Cardiac muscle cell (in vitro differentiated cells and primary cell): ENCODE measurements at regions not wholly inside any gene's neighbourhood (a gene's known extent, or its start where the extent isn't known, plus 50 kb on each side); places are given as distances from the start of the nearest gene placed in this dataset.

Experiments
- DNase-seq, 2 donors: peaks; one replicate each; pipeline versions ENCODE4 v3.0.0 to v3.0.0-alpha.2; 2010 to 2017; ENCODE audit warnings: low read depth in 1 of 2, low spot score in 1 of 2
- H3K27ac ChIP-seq: fragments of 200-600 bp; sonication (generic); 2 replicates; pipeline ENCODE4 v1.5.1; 2016
- H3K27me3 ChIP-seq: fragments of 200-600 bp; sonication (generic); 2 replicates; pipeline ENCODE4 v1.6.0; 2016; ENCODE audit warnings: control low read depth
- H3K36me3 ChIP-seq: fragments of 200-600 bp; sonication (generic); 2 replicates; pipeline ENCODE4 v1.5.1; 2016; ENCODE audit warnings: control low read depth
- H3K4me1 ChIP-seq: fragments of 200-600 bp; sonication (generic); 2 replicates; pipeline ENCODE4 v1.8.1; 2017; ENCODE audit warnings: low read depth, mild to moderate bottlenecking, mixed run types
- H3K4me3 ChIP-seq: fragments of 200-600 bp; sonication (generic); 2 replicates; pipeline ENCODE4 v1.5.1; 2016; ENCODE audit warnings: mild to moderate bottlenecking
- H3K9me3 ChIP-seq: fragments of 200-600 bp; sonication (generic); 2 replicates; pipeline ENCODE4 v1.5.1; 2017; ENCODE audit warnings: low read depth, mild to moderate bottlenecking, control low read depth
- TF ChIP-seq, protein P1 (sequence below): IDR thresholded peaks from 2 replicates; pipeline ENCODE4 v1.5.1; 2012; ENCODE audit warnings: low read depth, mild to moderate bottlenecking, low read length

DNA sequence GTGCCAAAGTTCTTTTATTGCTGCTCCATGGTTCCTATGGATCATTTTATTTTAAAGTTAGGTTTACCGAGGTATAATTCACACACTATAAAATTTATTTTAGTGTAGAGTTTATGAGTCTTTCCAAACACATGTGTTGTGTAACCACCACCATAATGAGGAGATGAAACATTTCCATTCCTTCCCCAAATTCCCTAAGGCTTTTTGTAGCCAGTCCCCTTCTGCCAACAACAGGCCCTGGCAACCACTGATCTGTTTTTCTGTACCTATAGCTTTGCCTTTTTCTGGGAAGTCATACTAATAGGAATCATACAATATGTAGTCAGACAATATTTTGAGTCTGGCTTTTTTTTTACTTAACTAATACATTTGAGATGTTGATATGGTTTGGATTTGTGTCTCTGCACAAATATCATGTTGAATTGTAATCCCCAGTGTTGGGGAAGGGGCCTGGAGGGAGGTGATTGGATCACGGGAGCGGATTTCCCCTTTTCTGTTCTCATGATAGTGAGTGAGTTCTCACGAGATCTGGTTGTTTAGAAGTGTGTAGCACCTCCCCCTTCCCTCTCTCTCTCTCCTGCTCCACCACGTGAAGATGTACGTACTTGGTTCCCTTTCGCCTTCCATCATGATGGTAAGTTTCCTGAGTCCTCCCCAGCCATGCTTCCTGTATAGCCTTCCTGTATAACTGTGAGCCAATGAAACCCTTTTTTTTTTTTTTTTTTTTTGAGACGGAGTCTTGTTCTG, 59.6 kb upstream of the DHX15 start:
- Histone ChIP-seq H3K4me1 (peaks cover 9% of the 10 kb centered on the region), H3K4me3 (no peak overlapping the region), H3K36me3 (no peaks in the 10 kb centered on the region), H3K9me3 (no peaks in the 10 kb centered on the region), H3K27me3 (no peaks in the 10 kb centered on the region), H3K27ac (no peak overlapping the region)
- DNase-seq = peak in 1 of 2 donors; percentile 44
- TF ChIP-seq, protein P1, sequence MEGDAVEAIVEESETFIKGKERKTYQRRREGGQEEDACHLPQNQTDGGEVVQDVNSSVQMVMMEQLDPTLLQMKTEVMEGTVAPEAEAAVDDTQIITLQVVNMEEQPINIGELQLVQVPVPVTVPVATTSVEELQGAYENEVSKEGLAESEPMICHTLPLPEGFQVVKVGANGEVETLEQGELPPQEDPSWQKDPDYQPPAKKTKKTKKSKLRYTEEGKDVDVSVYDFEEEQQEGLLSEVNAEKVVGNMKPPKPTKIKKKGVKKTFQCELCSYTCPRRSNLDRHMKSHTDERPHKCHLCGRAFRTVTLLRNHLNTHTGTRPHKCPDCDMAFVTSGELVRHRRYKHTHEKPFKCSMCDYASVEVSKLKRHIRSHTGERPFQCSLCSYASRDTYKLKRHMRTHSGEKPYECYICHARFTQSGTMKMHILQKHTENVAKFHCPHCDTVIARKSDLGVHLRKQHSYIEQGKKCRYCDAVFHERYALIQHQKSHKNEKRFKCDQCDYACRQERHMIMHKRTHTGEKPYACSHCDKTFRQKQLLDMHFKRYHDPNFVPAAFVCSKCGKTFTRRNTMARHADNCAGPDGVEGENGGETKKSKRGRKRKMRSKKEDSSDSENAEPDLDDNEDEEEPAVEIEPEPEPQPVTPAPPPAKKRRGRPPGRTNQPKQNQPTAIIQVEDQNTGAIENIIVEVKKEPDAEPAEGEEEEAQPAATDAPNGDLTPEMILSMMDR = no peak

DNA sequence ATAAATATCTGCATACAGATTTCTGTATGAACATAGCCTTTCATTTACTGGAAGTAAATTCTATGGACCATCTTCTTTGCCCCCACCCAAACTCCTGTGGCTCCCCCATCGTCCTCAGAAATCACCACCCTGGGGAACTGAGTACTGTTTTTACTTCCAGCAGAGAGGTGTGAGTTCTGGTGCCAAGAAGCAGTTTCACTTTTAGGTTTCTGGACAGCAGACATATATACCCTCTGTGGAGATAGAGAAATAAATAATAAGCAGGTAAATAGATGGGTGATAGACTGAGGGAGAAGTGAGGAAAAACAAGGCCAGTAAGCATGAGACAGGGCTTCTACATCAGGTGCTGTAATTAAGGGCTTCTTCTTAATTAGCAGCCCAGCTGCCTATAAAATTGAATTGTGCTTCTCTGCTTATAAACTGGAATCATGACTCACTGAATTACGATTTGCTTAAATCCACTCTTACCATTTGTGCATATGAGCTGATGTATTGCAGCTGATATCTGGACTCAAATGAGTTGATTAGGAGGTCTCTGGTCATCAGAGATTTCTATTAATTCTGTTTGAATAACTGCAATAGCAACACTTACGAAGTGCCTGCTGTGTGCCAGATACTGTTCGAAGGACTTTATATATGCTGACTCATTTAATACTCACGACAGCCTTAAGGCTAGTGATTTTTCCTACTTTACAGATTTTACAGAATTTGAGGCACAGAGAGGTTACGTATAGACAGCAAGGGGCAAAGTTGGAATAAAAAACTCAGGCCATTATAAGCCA, 60.8 kb upstream of the DHX15 start:
- peak in 1 of 2 donors; percentile 28 for DNase-seq
- Histone ChIP-seq H3K27me3 (no peaks in the 10 kb centered on the region), H3K27ac (no peak overlapping the region), H3K4me3 (no peak overlapping the region), H3K4me1 (peaks cover 9% of the 10 kb centered on the region), H3K9me3 (no peaks in the 10 kb centered on the region), H3K36me3 (no peaks in the 10 kb centered on the region)
- TF ChIP-seq, protein P1 = no peak

DNA sequence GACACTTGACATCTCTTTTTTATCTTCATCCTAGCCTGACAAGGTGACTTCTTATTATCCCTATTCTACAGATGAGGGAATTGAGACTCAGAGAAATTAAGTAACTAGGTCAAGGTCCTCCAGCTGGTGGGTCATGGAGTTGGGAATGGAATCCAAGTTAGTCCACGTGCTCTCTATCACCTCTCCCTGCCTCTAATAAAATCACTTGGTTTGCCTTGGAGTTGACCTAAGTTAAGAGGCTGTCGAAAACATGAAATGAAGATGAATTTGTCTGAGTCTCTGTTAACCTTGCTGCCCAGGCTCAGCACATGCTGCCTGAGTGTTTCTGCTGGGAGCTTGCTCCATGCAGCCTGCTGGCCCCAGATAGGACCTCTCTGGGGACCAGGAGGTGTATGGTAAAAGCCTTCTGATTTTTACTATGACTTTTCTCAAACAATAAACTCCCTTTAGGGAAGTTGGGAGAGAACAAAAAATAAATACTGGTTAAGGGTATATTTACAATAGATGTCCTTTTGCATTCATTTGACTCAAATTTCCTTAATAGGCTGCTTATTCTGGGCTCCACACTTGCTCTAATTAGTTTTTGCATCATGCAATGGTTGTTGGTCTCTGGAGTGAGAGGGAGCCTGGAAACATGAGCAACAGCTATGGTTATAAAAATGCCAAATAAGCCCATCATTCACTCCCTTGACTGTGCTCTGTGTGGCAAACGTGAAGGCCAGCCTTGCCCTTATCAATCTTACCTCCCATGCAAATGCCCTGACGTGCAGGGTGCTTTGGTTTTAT, 61.6 kb upstream of the DHX15 start:
- Histone ChIP-seq H3K27me3 (no peaks in the 10 kb centered on the region), H3K4me3 (no peak overlapping the region), H3K27ac (no peak overlapping the region), H3K9me3 (no peaks in the 10 kb centered on the region), H3K36me3 (no peaks in the 10 kb centered on the region), H3K4me1 (peaks cover 9% of the 10 kb centered on the region)
- DNase-seq = peak in 1 of 2 donors; percentile 65
- TF ChIP-seq, protein P1 = no peak

DNA sequence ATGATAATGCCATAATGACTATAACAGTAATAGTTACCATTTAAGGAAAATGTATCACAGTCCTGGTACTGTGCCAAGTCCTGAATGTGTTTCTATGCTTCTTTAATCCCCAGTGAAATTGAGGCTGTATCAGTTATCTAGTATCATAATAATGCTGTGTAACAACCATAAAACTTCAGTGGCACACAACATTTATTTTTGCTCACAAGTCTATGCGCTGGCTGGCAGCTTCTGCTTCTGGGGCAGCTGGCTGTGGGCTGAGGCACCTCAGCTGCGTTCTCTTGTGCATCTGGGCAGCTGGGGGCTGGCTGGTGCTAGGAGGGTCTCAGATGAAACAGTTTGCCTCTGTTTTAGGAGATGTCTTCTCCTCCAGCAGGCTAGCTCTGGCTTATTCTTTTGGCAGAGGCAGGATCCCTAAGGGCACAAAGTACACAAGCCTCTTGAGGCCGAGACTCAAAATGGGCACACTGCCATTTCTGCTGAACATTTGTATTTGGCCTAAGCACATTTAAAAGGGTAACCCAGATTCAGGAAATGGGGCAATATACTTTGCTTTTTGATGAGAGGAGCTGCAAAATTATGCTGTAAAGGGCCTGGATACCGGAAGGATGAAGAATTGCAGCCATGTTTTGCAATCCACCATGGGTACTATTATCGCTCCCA, 62.6 kb upstream of the DHX15 start:
- peaks cover 9% of the 10 kb centered on the region for H3K4me1 ChIP-seq
- peak in 1 of 2 donors; percentile 56 for DNase-seq
- TF ChIP-seq, protein P1 = no peak
- no peaks in the 10 kb centered on the region for H3K36me3 ChIP-seq
- no peaks in the 10 kb centered on the region for H3K27me3 ChIP-seq
- H3K9me3 ChIP-seq = no peaks in the 10 kb centered on the region
- H3K27ac ChIP-seq = no peak overlapping the region
- H3K4me3 ChIP-seq = no peak overlapping the region
